Stimulated activated naive B cell treated with anti-CD40 and anti-IgM and Interleukin-4, amounts not matched to agents 10 μg/mL and 1 μg/mL and 100 μg/mL, for 72 hours (primary cell): ENCODE measurements at regions not wholly inside any gene's neighbourhood (a gene's known extent, or its start where the extent isn't known, plus 50 kb on each side); places are given as distances from the start of the nearest gene placed in this dataset.

Source experiments
- ATAC-seq, 2 donors: fragments of 150-1000 bp; cut with Tn5 transposase; replicated peaks; 2 replicates each; pipeline ENCODE4 v1.10.0; 2021; ENCODE audit warnings: moderate library complexity in 1 of 2
- DNase-seq: peaks from one replicate; pipeline ENCODE4 v3.0.0; 2021
- H3K27ac Mint-ChIP-seq: one replicate; pipeline ENCODE4 v1.8.0; 2022; ENCODE audit warnings: mild to moderate bottlenecking, mixed read lengths
- H3K27me3 Mint-ChIP-seq, 2 donors: one replicate each; pipeline ENCODE4 v1.8.0; 2022; ENCODE audit warnings: mixed read lengths in 2 of 2
- H3K36me3 Mint-ChIP-seq, 2 donors: one replicate each; pipeline ENCODE4 v1.8.0; 2022; ENCODE audit warnings: mixed read lengths in 2 of 2, mild to moderate bottlenecking in 1 of 2
- H3K4me1 Mint-ChIP-seq, 2 donors: one replicate each; pipeline ENCODE4 v1.8.0; 2022; ENCODE audit warnings: mixed read lengths in 2 of 2, mild to moderate bottlenecking in 1 of 2
- H3K4me3 Mint-ChIP-seq, 2 donors: one replicate each; pipeline ENCODE4 v1.8.0; 2022; ENCODE audit warnings: mild to moderate bottlenecking in 2 of 2, mixed read lengths in 2 of 2, moderate library complexity in 1 of 2
- H3K9me3 Mint-ChIP-seq, 2 donors: one replicate each; pipeline ENCODE4 v1.8.0; 2022; ENCODE audit warnings: mixed read lengths in 2 of 2, mild to moderate bottlenecking in 1 of 2

GRCh38 chr10:2128991-2129390 is 391.7 kb upstream of the ADARB2 start:
- H3K27ac Mint-ChIP-seq, result no peak overlapping the region
- no peak overlapping the region for H3K4me3 Mint-ChIP-seq
- no peaks in the 10 kb centered on the region for H3K36me3 Mint-ChIP-seq
- H3K27me3 Mint-ChIP-seq, result peaks cover 5 to 17% of the 10 kb centered on the region in 2 donors
- no peak for ATAC-seq
- no peaks in the 10 kb centered on the region for H3K4me1 Mint-ChIP-seq
- DNase-seq, result no peak
- H3K9me3 Mint-ChIP-seq, result no peaks in the 10 kb centered on the region

- no peak overlapping the region for H3K4me3 Mint-ChIP-seq
- peaks cover 0 to 12% of the 10 kb centered on the region in 2 donors for H3K27me3 Mint-ChIP-seq
- H3K9me3 Mint-ChIP-seq, result no peaks in the 10 kb centered on the region
- H3K27ac Mint-ChIP-seq, result no peak overlapping the region
- H3K36me3 Mint-ChIP-seq, result no peaks in the 10 kb centered on the region
- DNase-seq (no peak), ATAC-seq (no peak)
- no peaks in the 10 kb centered on the region for H3K4me1 Mint-ChIP-seq
Measured at GRCh38 chr10:2124135-2124534, 386.8 kb upstream of the ADARB2 start.

GRCh38 chr10:2122431-2123124 is 385.3 kb upstream of the ADARB2 start:
- Mint-ChIP-seq H3K36me3 (no peaks in the 10 kb centered on the region), H3K4me3 (no peak overlapping the region), H3K27me3 (peaks cover 0 to 6% of the 10 kb centered on the region in 2 donors), H3K9me3 (no peaks in the 10 kb centered on the region), H3K27ac (no peak overlapping the region), H3K4me1 (no peaks in the 10 kb centered on the region)
- DNase-seq (no peak), ATAC-seq (no peak)

GRCh38 chr10:2121929-2122328 is 384.6 kb upstream of the ADARB2 start:
- ATAC-seq (no peak), DNase-seq (no peak)
- Mint-ChIP-seq H3K9me3 (peaks cover 1 to 6% of the 10 kb centered on the region in 2 donors), H3K4me3 (no peak overlapping the region), H3K36me3 (no peaks in the 10 kb centered on the region), H3K27me3 (peaks cover 2 to 5% of the 10 kb centered on the region in 2 donors), H3K4me1 (peaks cover 0 to 1% of the 10 kb centered on the region in 2 donors), H3K27ac (no peak overlapping the region)

- H3K9me3 Mint-ChIP-seq, result peaks cover 1 to 8% of the 10 kb centered on the region in 2 donors
- H3K4me1 Mint-ChIP-seq, result peaks cover 0 to 1% of the 10 kb centered on the region in 2 donors
- H3K27me3 Mint-ChIP-seq, result peaks cover 0 to 5% of the 10 kb centered on the region in 2 donors
Measured at GRCh38 chr10:2121315-2121714, 384.0 kb upstream of the ADARB2 start.

GRCh38 chr10:2120746-2121145 is 383.4 kb upstream of the ADARB2 start:
- ATAC-seq (no peak), DNase-seq (no peak)
- no peak overlapping the region for H3K4me3 Mint-ChIP-seq
- H3K4me1 Mint-ChIP-seq, result peaks cover 0 to 1% of the 10 kb centered on the region in 2 donors
- H3K9me3 Mint-ChIP-seq, result peaks cover 1 to 8% of the 10 kb centered on the region in 2 donors
- no peaks in the 10 kb centered on the region for H3K36me3 Mint-ChIP-seq
- H3K27me3 Mint-ChIP-seq, result peaks cover 0 to 5% of the 10 kb centered on the region in 2 donors
- H3K27ac Mint-ChIP-seq, result no peak overlapping the region

More at GRCh38 chr10:2121315-2121714, 384.0 kb upstream of the ADARB2 start:
- no peak overlapping the region for H3K27ac Mint-ChIP-seq
- DNase-seq (no peak), ATAC-seq (no peak)
- H3K36me3 Mint-ChIP-seq, result no peaks in the 10 kb centered on the region
- no peak overlapping the region for H3K4me3 Mint-ChIP-seq

GRCh38 chr10:2119316-2119715 is 382.0 kb upstream of the ADARB2 start:
- peaks cover 0 to 8% of the 10 kb centered on the region in 2 donors for H3K27me3 Mint-ChIP-seq
- peaks cover 1 to 8% of the 10 kb centered on the region in 2 donors for H3K9me3 Mint-ChIP-seq
- peaks cover 0 to 1% of the 10 kb centered on the region in 2 donors for H3K4me1 Mint-ChIP-seq
- no peak overlapping the region for H3K27ac Mint-ChIP-seq
- no peak for DNase-seq
- no peaks in the 10 kb centered on the region for H3K36me3 Mint-ChIP-seq
- no peak overlapping the region for H3K4me3 Mint-ChIP-seq
- ATAC-seq, result no peak

GRCh38 chr10:2118201-2118600 is 380.9 kb upstream of the ADARB2 start:
- no peak for DNase-seq
- Mint-ChIP-seq H3K9me3 (peaks cover 1 to 8% of the 10 kb centered on the region in 2 donors), H3K27me3 (peaks cover 0 to 8% of the 10 kb centered on the region in 2 donors), H3K36me3 (no peaks in the 10 kb centered on the region), H3K4me1 (peaks cover 0 to 1% of the 10 kb centered on the region in 2 donors), H3K27ac (no peak overlapping the region), H3K4me3 (no peak overlapping the region)
- ATAC-seq, result no peak

- H3K27ac Mint-ChIP-seq, result no peak overlapping the region
- H3K4me3 Mint-ChIP-seq, result no peak overlapping the region
- ATAC-seq, result no peak
- DNase-seq, result no peak
- H3K36me3 Mint-ChIP-seq, result no peaks in the 10 kb centered on the region
- peaks cover 1 to 8% of the 10 kb centered on the region in 2 donors for H3K9me3 Mint-ChIP-seq
- H3K27me3 Mint-ChIP-seq, result peaks cover 0 to 8% of the 10 kb centered on the region in 2 donors
- peaks cover 0 to 1% of the 10 kb centered on the region in 2 donors for H3K4me1 Mint-ChIP-seq
Measured at GRCh38 chr10:2117641-2118040, 380.3 kb upstream of the ADARB2 start.

GRCh38 chr10:2111965-2112364 is 374.6 kb upstream of the ADARB2 start:
- Mint-ChIP-seq H3K4me1 (no peaks in the 10 kb centered on the region), H3K27ac (no peak overlapping the region), H3K36me3 (no peaks in the 10 kb centered on the region), H3K9me3 (peaks cover 0 to 2% of the 10 kb centered on the region in 2 donors), H3K4me3 (no peak overlapping the region), H3K27me3 (peaks cover 0 to 12% of the 10 kb centered on the region in 2 donors)
- no peak for ATAC-seq
- DNase-seq, result no peak

- H3K27ac Mint-ChIP-seq, result no peak overlapping the region
- H3K36me3 Mint-ChIP-seq, result no peaks in the 10 kb centered on the region
- H3K4me1 Mint-ChIP-seq, result no peaks in the 10 kb centered on the region
- peaks cover 0 to 7% of the 10 kb centered on the region in 2 donors for H3K27me3 Mint-ChIP-seq
- H3K4me3 Mint-ChIP-seq, result no peak overlapping the region
- H3K9me3 Mint-ChIP-seq, result no peaks in the 10 kb centered on the region
- ATAC-seq, result no peak
- DNase-seq, result no peak
Measured at GRCh38 chr10:2108496-2108895, 371.2 kb upstream of the ADARB2 start.

GRCh38 chr10:2106641-2107040 is 369.3 kb upstream of the ADARB2 start:
- Mint-ChIP-seq H3K4me3 (no peak overlapping the region), H3K9me3 (no peaks in the 10 kb centered on the region), H3K27ac (no peak overlapping the region), H3K27me3 (peaks cover 0 to 7% of the 10 kb centered on the region in 2 donors), H3K4me1 (no peaks in the 10 kb centered on the region), H3K36me3 (no peaks in the 10 kb centered on the region)
- ATAC-seq (no peak), DNase-seq (no peak)

GRCh38 chr10:2099321-2099720 is 362.0 kb upstream of the ADARB2 start:
- DNase-seq, result no peak
- Mint-ChIP-seq H3K9me3 (no peaks in the 10 kb centered on the region), H3K27me3 (peaks cover 0 to 8% of the 10 kb centered on the region in 2 donors), H3K36me3 (no peaks in the 10 kb centered on the region), H3K4me1 (no peaks in the 10 kb centered on the region), H3K4me3 (no peak overlapping the region), H3K27ac (no peak overlapping the region)
- ATAC-seq, result no peak

GRCh38 chr10:2097937-2098336 is 360.6 kb upstream of the ADARB2 start:
- no peak for DNase-seq
- Mint-ChIP-seq H3K27me3 (peaks cover 4 to 14% of the 10 kb centered on the region in 2 donors), H3K36me3 (no peaks in the 10 kb centered on the region), H3K4me1 (no peaks in the 10 kb centered on the region), H3K9me3 (no peaks in the 10 kb centered on the region), H3K27ac (no peak overlapping the region), H3K4me3 (no peak overlapping the region)
- ATAC-seq, result no peak

GRCh38 chr10:2094171-2094570 is 356.8 kb upstream of the ADARB2 start:
- no peak for DNase-seq
- no peak for ATAC-seq
- Mint-ChIP-seq H3K36me3 (no peaks in the 10 kb centered on the region), H3K9me3 (no peaks in the 10 kb centered on the region), H3K27me3 (peaks cover 4 to 16% of the 10 kb centered on the region in 2 donors), H3K4me1 (no peaks in the 10 kb centered on the region), H3K27ac (no peak overlapping the region), H3K4me3 (no peak overlapping the region)
